GM12878 (cell line): ENCODE measurements at regions not wholly inside any gene's neighbourhood (a gene's known extent, or its start where the extent isn't known, plus 50 kb on each side); places are given as distances from the start of the nearest gene placed in this dataset.

Experiments used
- EZH2 ChIP-seq: IDR thresholded peaks from 2 replicates; pipeline ENCODE4 v1.6.1; 2012; ENCODE audit warnings: low read depth, mild to moderate bottlenecking, control low read depth, inconsistent platforms, low read length, borderline replicate concordance; ENCODE audit not compliant: control insufficient read depth
- POLR2A ChIP-seq: IDR thresholded peaks from 2 replicates; pipeline ENCODE4 v1.6.1; 2011; ENCODE audit warnings: low read depth, mild to moderate bottlenecking, low read length
- RAD21 ChIP-seq: IDR thresholded peaks from 2 replicates; pipeline ENCODE4 v1.6.1; 2011; ENCODE audit warnings: mild to moderate bottlenecking, low read depth, low read length, moderate library complexity; ENCODE audit not compliant: insufficient read depth
- SUZ12 ChIP-seq: fragments of 200-600 bp; sonication (generic); IDR thresholded peaks from one replicate; pipeline ENCODE4 v1.6.1; 2018; ENCODE audit warnings: antibody characterized with exemption, mild to moderate bottlenecking; ENCODE audit not compliant: unreplicated experiment
- ZNF274 ChIP-seq: IDR thresholded peaks from one replicate; pipeline ENCODE4 v1.8.0; 2011; ENCODE audit not compliant: insufficient read length, insufficient read depth
- ZSCAN29 ChIP-seq: fragments of 450-650 bp; IDR thresholded peaks from 2 replicates; pipeline ENCODE4 v1.6.1; 2017; ENCODE audit warnings: mild to moderate bottlenecking, moderate library complexity
- TF ChIP-seq, protein P1 (sequence below), 3 experiments: IDR thresholded peaks in 2 of 3; conservative IDR thresholded peaks in 1 of 3; 2 replicates each; pipeline ENCODE4 v1.5.1; 2011; ENCODE audit warnings: low read depth in 3 of 3, low read length in 3 of 3, mild to moderate bottlenecking in 3 of 3, control low read depth in 2 of 3, moderate library complexity in 2 of 3, inconsistent platforms in 1 of 3, mixed read lengths in 1 of 3; ENCODE audit not compliant: control insufficient read depth in 2 of 3, insufficient read depth in 1 of 3; ENCODE audit errors: extremely low read depth in 1 of 3
- TF ChIP-seq, protein P2 (sequence below): fragments of 450-650 bp; IDR thresholded peaks from 2 replicates; pipeline ENCODE4 v1.6.1; 2017; ENCODE audit warnings: mild to moderate bottlenecking, moderate library complexity
- TF ChIP-seq, protein P3 (sequence below): IDR thresholded peaks from 2 replicates; pipeline ENCODE4 v1.6.1; 2011; ENCODE audit warnings: low read depth, low read length, improper control_type of control experiment, borderline replicate concordance
- TF ChIP-seq, protein P4 (sequence below): IDR thresholded peaks from 2 replicates; pipeline ENCODE4 v1.6.1; 2011; ENCODE audit warnings: low read depth, mild to moderate bottlenecking, low read length, moderate library complexity, borderline replicate concordance; ENCODE audit errors: extremely low read depth

DNA sequence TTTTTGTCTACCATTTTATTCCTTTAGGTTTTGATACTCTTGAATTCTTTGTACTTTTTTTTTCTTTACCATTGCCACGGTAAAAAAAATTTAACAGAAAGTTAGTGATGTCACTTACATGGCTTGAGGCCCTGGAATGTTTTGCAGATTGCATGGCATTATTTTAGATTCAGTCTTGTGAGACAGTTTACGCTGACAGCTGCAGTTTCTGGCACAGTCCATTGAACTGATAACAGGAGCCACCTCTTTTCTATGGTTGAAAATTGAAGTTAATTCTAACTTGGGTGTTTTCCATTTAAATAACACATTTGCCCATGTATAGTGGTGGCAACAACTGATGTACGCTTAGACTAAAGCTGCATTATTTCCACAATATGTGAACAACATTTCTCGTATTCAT is 1028.5 kb downstream of the CDH18 start:
- TF ChIP-seq, protein P1, sequence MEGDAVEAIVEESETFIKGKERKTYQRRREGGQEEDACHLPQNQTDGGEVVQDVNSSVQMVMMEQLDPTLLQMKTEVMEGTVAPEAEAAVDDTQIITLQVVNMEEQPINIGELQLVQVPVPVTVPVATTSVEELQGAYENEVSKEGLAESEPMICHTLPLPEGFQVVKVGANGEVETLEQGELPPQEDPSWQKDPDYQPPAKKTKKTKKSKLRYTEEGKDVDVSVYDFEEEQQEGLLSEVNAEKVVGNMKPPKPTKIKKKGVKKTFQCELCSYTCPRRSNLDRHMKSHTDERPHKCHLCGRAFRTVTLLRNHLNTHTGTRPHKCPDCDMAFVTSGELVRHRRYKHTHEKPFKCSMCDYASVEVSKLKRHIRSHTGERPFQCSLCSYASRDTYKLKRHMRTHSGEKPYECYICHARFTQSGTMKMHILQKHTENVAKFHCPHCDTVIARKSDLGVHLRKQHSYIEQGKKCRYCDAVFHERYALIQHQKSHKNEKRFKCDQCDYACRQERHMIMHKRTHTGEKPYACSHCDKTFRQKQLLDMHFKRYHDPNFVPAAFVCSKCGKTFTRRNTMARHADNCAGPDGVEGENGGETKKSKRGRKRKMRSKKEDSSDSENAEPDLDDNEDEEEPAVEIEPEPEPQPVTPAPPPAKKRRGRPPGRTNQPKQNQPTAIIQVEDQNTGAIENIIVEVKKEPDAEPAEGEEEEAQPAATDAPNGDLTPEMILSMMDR (IDR thresholded peaks at IDR 0.05 in 2 of 3, conservative IDR thresholded peaks at IDR 0.05 in 1 of 3; ENCODE audit: control insufficient read depth in 2 of 3, extremely low read depth in 1 of 3, insufficient read depth in 1 of 3, low read depth in 3 of 3, low read length in 3 of 3) = no peak
- no peak for TF ChIP-seq POLR2A
- no peak for TF ChIP-seq EZH2
- TF ChIP-seq ZSCAN29 = no peak
- no peak for TF ChIP-seq ZNF274
- TF ChIP-seq, protein P2, sequence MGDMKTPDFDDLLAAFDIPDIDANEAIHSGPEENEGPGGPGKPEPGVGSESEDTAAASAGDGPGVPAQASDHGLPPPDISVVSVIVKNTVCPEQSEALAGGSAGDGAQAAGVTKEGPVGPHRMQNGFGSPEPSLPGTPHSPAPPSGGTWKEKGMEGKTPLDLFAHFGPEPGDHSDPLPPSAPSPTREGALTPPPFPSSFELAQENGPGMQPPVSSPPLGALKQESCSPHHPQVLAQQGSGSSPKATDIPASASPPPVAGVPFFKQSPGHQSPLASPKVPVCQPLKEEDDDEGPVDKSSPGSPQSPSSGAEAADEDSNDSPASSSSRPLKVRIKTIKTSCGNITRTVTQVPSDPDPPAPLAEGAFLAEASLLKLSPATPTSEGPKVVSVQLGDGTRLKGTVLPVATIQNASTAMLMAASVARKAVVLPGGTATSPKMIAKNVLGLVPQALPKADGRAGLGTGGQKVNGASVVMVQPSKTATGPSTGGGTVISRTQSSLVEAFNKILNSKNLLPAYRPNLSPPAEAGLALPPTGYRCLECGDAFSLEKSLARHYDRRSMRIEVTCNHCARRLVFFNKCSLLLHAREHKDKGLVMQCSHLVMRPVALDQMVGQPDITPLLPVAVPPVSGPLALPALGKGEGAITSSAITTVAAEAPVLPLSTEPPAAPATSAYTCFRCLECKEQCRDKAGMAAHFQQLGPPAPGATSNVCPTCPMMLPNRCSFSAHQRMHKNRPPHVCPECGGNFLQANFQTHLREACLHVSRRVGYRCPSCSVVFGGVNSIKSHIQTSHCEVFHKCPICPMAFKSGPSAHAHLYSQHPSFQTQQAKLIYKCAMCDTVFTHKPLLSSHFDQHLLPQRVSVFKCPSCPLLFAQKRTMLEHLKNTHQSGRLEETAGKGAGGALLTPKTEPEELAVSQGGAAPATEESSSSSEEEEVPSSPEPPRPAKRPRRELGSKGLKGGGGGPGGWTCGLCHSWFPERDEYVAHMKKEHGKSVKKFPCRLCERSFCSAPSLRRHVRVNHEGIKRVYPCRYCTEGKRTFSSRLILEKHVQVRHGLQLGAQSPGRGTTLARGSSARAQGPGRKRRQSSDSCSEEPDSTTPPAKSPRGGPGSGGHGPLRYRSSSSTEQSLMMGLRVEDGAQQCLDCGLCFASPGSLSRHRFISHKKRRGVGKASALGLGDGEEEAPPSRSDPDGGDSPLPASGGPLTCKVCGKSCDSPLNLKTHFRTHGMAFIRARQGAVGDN = no peak
- TF ChIP-seq, protein P3, sequence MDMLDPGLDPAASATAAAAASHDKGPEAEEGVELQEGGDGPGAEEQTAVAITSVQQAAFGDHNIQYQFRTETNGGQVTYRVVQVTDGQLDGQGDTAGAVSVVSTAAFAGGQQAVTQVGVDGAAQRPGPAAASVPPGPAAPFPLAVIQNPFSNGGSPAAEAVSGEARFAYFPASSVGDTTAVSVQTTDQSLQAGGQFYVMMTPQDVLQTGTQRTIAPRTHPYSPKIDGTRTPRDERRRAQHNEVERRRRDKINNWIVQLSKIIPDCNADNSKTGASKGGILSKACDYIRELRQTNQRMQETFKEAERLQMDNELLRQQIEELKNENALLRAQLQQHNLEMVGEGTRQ = no peak
- no peak for TF ChIP-seq RAD21
- no peak for TF ChIP-seq SUZ12
- TF ChIP-seq, protein P4, sequence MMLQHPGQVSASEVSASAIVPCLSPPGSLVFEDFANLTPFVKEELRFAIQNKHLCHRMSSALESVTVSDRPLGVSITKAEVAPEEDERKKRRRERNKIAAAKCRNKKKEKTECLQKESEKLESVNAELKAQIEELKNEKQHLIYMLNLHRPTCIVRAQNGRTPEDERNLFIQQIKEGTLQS = no peak
